Progenitor cell of endocrine pancreas (in vitro differentiated cells): ENCODE measurements at regions not wholly inside any gene's neighbourhood (a gene's known extent, or its start where the extent isn't known, plus 50 kb on each side); places are given as distances from the start of the nearest gene placed in this dataset.

Experiments
- DNase-seq: peaks from one replicate; pipeline ENCODE4 v3.0.0; 2021; ENCODE audit warnings: low spot score; ENCODE audit not compliant: unreplicated experiment
- H3K27ac Mint-ChIP-seq: 2 replicates; pipeline ENCODE4 v1.8.0; 2021; ENCODE audit warnings: mild to moderate bottlenecking, moderate library complexity, mixed read lengths
- H3K27me3 Mint-ChIP-seq: 2 replicates; pipeline ENCODE4 v1.8.0; 2021; ENCODE audit warnings: mixed read lengths
- H3K36me3 Mint-ChIP-seq: 2 replicates; pipeline ENCODE4 v1.8.0; 2022; ENCODE audit warnings: mixed read lengths; ENCODE audit not compliant: insufficient read depth
- H3K4me1 Mint-ChIP-seq: 2 replicates; pipeline ENCODE4 v1.8.0; 2021; ENCODE audit warnings: low read depth, mixed read lengths
- H3K4me3 Mint-ChIP-seq: 2 replicates; pipeline ENCODE4 v1.8.0; 2021; ENCODE audit warnings: low read depth, mild to moderate bottlenecking, moderate library complexity, mixed read lengths
- H3K9me3 Mint-ChIP-seq: 2 replicates; pipeline ENCODE4 v1.8.0; 2021; ENCODE audit warnings: low read depth, mixed read lengths
- CTCF ChIP-seq: fragments of 200-600 bp; sonication (generic); IDR thresholded peaks from one replicate; pipeline ENCODE4 v1.5.0; 2021; ENCODE audit warnings: antibody characterized with exemption, mild to moderate bottlenecking; ENCODE audit not compliant: unreplicated experiment

GRCh38 chr7:153935095-153935494 lies 117.1 kb upstream of the DPP6 start:
- H3K9me3 Mint-ChIP-seq: peaks cover 54% of the 10 kb centered on the region
- no peak overlapping the region for H3K4me3 Mint-ChIP-seq
- no peaks in the 10 kb centered on the region for H3K4me1 Mint-ChIP-seq
- no peak overlapping the region for H3K27ac Mint-ChIP-seq
- no peak for TF ChIP-seq CTCF
- H3K36me3 Mint-ChIP-seq: peaks cover 1% of the 10 kb centered on the region
- no peaks in the 10 kb centered on the region for H3K27me3 Mint-ChIP-seq
- DNase-seq: no peak

- Mint-ChIP-seq H3K4me3 (no peak overlapping the region), H3K27ac (no peak overlapping the region), H3K9me3 (peaks cover 60% of the 10 kb centered on the region), H3K36me3 (peaks cover 2% of the 10 kb centered on the region), H3K4me1 (no peaks in the 10 kb centered on the region), H3K27me3 (no peaks in the 10 kb centered on the region)
- no peak for TF ChIP-seq CTCF
- DNase-seq: no peak
These were observed 113.7 kb upstream of the DPP6 start for GRCh38 chr7:153938451-153938850.

GRCh38 chr7:153939177-153939576 lies 113.0 kb upstream of the DPP6 start:
- DNase-seq: no peak
- Mint-ChIP-seq H3K36me3 (peaks cover 5% of the 10 kb centered on the region), H3K27me3 (no peaks in the 10 kb centered on the region), H3K27ac (no peak overlapping the region), H3K9me3 (peaks cover 60% of the 10 kb centered on the region), H3K4me3 (no peak overlapping the region), H3K4me1 (no peaks in the 10 kb centered on the region)
- TF ChIP-seq CTCF: no peak

GRCh38 chr7:153939654-153940053 lies 112.5 kb upstream of the DPP6 start:
- Mint-ChIP-seq H3K36me3 (peaks cover 6% of the 10 kb centered on the region), H3K9me3 (peaks cover 59% of the 10 kb centered on the region), H3K4me1 (no peaks in the 10 kb centered on the region), H3K4me3 (no peak overlapping the region), H3K27ac (no peak overlapping the region), H3K27me3 (no peaks in the 10 kb centered on the region)
- TF ChIP-seq CTCF: no peak
- DNase-seq: no peak

GRCh38 chr7:153941061-153941460 lies 111.1 kb upstream of the DPP6 start:
- Mint-ChIP-seq H3K9me3 (peaks cover 64% of the 10 kb centered on the region), H3K4me3 (no peak overlapping the region), H3K36me3 (peaks cover 7% of the 10 kb centered on the region), H3K27ac (no peak overlapping the region), H3K4me1 (no peaks in the 10 kb centered on the region), H3K27me3 (no peaks in the 10 kb centered on the region)
- no peak for TF ChIP-seq CTCF
- no peak for DNase-seq
